ENCODE measurements at regions not wholly inside any gene's neighbourhood (a gene's known extent, or its start where the extent isn't known, plus 50 kb on each side); places are given as distances from the start of the nearest gene placed in this dataset.

DNA sequence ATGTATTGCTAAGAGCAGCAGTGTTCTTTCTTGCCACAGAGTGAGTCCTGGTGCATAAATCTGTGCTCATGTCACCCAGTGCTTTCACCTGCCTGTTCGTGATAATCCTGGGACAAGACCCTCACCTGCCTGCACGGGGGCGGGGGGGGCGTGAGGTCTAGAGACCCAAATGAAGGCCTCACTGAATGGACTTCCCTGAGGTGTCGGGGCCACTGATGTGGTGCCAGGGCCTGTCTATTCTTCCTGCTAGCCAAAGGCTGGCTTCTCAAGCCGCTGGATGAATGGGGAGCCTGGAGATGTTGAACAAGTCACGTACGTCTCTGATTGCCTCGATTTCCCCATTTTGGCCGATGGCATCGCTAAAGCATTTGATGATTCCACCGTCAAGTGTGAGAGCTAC is 118.8 kb upstream of the IRF2BP2 start:
- H3K4me1 ChIP-seq (ENCODE audit: control insufficient read depth, insufficient read depth, low read length): peaks cover 53% of the 10 kb centered on the region
- no peak overlapping the region for H3K27ac ChIP-seq (ENCODE audit: low read length)
- no peaks in the 10 kb centered on the region for H3K9me3 ChIP-seq (replicated peaks; ENCODE audit: control insufficient read depth, low read depth, low read length)
- 92% methylated on average over 9 of the region's 12 CpGs for WGBS (ENCODE audit: insufficient coverage)
- no peak for DNase-seq
- H3K36me3 ChIP-seq (ENCODE audit: control insufficient read depth, insufficient read depth, low read length): no peaks in the 10 kb centered on the region
- no peaks in the 10 kb centered on the region for H3K27me3 ChIP-seq (ENCODE audit: control insufficient read depth, insufficient read depth, low read length)
- H3K4me3 ChIP-seq (ENCODE audit: low read length): no peak overlapping the region

DNA sequence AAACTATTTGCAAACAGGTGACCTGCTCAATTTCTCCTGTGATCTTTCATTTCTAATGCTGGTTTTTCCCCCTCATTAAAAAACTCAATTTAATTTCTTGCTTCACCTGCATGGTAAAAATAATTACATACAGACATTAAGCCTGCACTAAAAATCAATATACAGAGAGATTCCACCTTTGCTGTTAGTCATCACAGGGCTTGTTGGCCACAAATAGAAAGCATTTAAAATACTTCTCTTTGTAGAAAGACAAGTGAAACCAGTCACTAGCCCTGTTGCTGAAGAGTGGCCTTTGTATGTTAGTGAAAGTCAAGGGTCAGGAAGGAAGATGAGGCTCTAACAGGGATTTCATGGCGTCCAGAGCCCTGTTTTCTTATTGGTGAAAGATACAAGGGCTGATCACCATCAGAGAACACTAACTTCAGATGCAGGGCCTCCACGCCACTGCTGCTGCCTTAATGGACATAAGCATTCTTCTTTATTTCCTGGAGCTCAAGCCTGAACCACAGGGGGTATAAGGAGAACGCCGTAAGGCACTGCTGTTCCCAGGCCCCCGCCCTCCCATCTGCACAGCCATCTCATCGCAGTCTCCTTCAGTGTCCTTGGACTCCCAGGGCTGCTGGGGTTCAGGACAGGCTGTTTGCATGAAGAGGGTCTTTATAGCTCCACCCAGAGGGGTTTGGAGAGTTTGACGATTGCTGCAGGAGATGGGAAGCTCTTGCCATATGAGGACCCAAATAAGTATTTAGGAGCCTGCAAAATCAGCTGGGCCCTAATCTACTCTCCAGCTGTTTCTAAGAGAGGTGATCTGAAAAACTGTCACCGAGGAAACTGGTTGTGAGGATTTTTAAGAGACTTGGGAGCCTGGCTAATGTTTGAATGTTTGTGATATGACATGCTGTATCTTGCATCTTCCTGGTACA is 117.3 kb upstream of the IRF2BP2 start:
- peak overlapping the region; percentile 98 for H3K27ac ChIP-seq (ENCODE audit: low read length)
- WGBS (ENCODE audit: insufficient coverage): 51% methylated on average over 2 of the region's 8 CpGs
- peak; percentile 37 for DNase-seq
- H3K27me3 ChIP-seq (ENCODE audit: control insufficient read depth, insufficient read depth, low read length): no peaks in the 10 kb centered on the region
- H3K36me3 ChIP-seq (ENCODE audit: control insufficient read depth, insufficient read depth, low read length): no peaks in the 10 kb centered on the region
- no peaks in the 10 kb centered on the region for H3K9me3 ChIP-seq (replicated peaks; ENCODE audit: control insufficient read depth, low read depth, low read length)
- peaks cover 68% of the 10 kb centered on the region for H3K4me1 ChIP-seq (ENCODE audit: control insufficient read depth, insufficient read depth, low read length)
- no peak overlapping the region for H3K4me3 ChIP-seq (ENCODE audit: low read length)

DNA sequence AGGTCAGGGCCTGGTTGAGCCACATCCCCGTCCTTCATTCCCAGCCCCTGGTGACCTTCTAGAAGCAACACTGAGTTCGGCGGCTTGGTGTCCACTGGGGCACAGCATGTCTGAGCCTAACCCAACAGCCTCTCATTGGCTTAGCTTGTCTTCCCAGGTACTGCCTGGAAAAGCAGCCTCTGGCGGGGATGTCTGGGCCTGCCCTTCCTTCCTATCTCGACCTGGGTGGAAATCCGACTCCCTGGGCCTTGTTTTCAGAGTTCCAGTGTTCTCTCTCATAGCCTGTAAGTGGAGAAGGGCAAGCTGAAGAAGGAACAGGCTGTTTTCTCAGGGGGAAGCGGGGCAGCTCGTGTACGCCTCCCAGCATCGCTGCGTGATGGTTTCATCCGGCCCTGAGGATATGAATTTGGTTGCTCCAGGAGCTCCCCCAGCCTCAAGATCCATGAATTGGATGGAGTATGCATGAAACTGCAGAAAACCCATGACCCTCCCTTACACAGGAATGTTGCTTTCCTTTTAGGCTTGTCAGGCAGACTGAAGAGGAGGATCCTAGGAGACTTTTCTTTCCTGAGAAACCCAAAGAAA is 116.5 kb upstream of the IRF2BP2 start:
- Histone ChIP-seq H3K27ac (ENCODE audit: low read length) (peak overlapping the region; percentile 98), H3K4me3 (ENCODE audit: low read length) (no peak overlapping the region), H3K27me3 (ENCODE audit: control insufficient read depth, insufficient read depth, low read length) (no peaks in the 10 kb centered on the region), H3K9me3 (replicated peaks; ENCODE audit: control insufficient read depth, low read depth, low read length) (no peaks in the 10 kb centered on the region), H3K4me1 (ENCODE audit: control insufficient read depth, insufficient read depth, low read length) (peaks cover 76% of the 10 kb centered on the region), H3K36me3 (ENCODE audit: control insufficient read depth, insufficient read depth, low read length) (no peaks in the 10 kb centered on the region)
- DNase-seq: peak; percentile 65
- 53% methylated on average over 2 of the region's 12 CpGs for WGBS (ENCODE audit: insufficient coverage)

DNA sequence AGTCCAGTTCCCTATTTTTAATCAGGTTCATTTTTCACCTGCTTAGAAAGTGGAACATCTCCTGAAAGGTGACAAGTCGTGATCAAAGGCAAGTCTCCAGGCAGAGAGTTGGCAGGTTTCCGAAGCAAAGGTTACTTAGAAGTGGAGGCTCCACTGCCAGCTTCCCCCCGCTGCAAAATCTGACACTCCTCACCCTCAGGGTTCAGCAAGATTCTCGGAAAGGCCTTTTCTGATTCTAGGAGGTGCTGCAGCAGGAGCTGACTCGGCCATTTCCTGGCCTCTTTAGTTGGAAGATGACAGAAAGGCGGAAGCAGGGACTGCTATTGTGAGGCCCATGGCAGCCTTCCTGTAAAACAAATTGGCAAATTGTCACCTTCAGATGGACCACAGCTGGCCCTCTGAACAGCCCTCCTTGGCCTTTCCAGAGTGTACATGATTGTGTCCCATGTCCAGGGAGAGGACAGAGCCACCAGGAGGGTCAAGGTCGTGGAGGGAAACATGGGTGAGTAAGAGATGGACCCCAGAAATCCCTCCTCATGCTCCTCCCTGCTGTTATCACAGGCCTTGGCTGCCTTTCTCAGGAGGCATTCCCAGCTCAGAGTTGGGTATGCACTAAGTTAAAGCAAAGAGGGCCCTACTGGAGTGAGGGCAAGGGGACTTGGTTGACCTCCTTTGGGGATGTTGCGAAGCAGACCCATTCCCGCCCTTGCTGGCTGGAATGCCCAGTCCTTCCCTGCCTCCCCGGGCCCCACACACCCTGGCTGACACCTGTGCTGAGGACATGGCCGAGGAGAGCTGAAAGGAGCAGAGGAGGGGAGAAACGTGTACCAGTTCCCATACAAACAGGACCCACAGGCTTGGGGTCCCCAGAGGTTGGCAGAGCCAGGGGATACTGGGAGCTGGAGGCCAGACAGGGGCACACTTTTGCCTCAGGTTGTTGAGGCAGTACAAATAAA is 115.5 kb upstream of the IRF2BP2 start:
- H3K9me3 ChIP-seq (replicated peaks; ENCODE audit: control insufficient read depth, low read depth, low read length): no peaks in the 10 kb centered on the region
- DNase-seq: peak; percentile 85

DNA sequence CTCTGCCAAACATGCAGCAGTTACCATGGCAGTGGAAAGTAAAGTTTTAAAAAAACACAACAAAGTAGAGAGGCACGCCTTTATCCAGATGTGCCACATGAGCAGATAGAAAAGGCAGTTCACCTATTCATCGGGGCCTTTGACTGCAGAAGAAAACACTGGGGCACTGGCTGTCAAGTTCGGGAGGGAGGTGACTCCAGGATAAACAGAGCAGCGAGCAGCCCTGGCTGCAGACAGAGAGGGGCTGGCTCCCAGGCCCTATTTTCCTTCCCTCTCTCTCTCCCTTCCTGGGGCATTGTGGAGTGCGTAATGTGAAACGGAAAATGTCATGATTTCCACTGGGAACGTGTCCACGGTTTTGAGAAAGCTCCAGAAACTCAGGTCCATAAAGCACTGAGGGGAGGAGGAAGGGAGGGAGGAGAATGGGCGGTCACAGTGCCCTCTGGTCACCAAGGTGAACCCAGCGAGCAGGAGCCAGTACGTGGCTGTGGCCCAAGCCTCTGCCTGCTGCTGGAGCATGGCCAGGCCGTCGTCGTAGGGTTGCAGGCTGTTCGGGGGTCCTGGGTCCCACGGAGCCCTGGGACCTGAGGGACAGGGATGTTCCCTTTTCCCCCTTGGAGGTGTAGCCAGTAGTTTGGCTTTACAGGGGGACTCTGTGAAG is 114.7 kb upstream of the IRF2BP2 start:
- no peak for DNase-seq
- no peaks in the 10 kb centered on the region for H3K27me3 ChIP-seq (ENCODE audit: control insufficient read depth, insufficient read depth, low read length)
- peak overlapping the region; percentile 98 for H3K27ac ChIP-seq (ENCODE audit: low read length)
- 5% methylated on average over 6 of the region's 16 CpGs for WGBS (ENCODE audit: insufficient coverage)
- peaks cover 91% of the 10 kb centered on the region for H3K4me1 ChIP-seq (ENCODE audit: control insufficient read depth, insufficient read depth, low read length)
- peak overlapping the region; percentile 14 for H3K4me3 ChIP-seq (ENCODE audit: low read length)
- no peaks in the 10 kb centered on the region for H3K36me3 ChIP-seq (ENCODE audit: control insufficient read depth, insufficient read depth, low read length)
- no peaks in the 10 kb centered on the region for H3K9me3 ChIP-seq (replicated peaks; ENCODE audit: control insufficient read depth, low read depth, low read length)

More for the DNA sequence above, 115.5 kb upstream of the IRF2BP2 start:
- peaks cover 86% of the 10 kb centered on the region for H3K4me1 ChIP-seq (ENCODE audit: control insufficient read depth, insufficient read depth, low read length)
- H3K4me3 ChIP-seq (ENCODE audit: low read length): no peak overlapping the region
- no peaks in the 10 kb centered on the region for H3K27me3 ChIP-seq (ENCODE audit: control insufficient read depth, insufficient read depth, low read length)
- H3K27ac ChIP-seq (ENCODE audit: low read length): peak overlapping the region; percentile 98
- 19% methylated on average over 3 of the region's 12 CpGs for WGBS (ENCODE audit: insufficient coverage)
- no peaks in the 10 kb centered on the region for H3K36me3 ChIP-seq (ENCODE audit: control insufficient read depth, insufficient read depth, low read length)

DNA sequence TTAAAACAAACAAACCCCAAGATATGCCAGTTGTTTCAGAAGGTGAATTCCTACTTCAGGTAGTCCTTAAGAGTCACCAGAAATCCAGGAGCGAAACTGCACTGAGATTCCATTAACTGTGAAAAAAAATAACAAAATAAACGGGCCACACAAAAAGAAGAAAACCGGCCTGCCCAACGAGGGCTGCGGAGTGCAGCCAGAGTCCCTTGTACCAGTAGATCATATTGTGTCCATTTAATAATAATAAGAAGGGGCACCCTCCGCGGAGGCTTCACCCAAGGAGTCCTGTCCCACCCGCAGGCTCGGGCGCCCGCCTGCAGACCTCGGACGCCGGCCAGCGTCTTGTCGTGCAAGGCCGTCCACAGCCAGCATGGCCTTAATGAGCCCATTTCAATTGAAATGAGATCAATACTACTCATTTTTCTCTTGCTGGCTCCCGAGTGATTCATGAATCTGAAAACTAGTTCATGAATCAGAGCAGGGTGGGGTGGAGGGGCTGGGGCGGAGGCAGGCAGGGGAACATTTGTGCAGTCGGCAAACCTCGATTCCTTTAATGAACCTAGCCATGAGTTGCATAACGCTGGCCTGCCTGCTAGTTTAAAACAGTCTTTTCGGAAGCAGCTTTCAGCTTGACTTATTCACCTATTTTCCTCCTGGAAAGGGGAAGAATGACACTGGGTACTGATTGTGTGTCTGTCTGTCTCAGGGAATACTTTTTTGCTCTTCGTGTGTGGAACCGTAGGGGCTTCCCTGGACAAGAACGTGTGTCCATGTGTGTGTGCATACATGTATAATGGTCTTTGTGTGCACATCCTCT is 113.1 kb upstream of the IRF2BP2 start:
- 18% methylated on average over 9 of the region's 26 CpGs for WGBS (ENCODE audit: insufficient coverage)
- Histone ChIP-seq H3K27ac (ENCODE audit: low read length) (peak overlapping the region; percentile 98), H3K4me3 (ENCODE audit: low read length) (no peak overlapping the region), H3K36me3 (ENCODE audit: control insufficient read depth, insufficient read depth, low read length) (no peaks in the 10 kb centered on the region), H3K4me1 (ENCODE audit: control insufficient read depth, insufficient read depth, low read length) (peaks cover 86% of the 10 kb centered on the region), H3K9me3 (replicated peaks; ENCODE audit: control insufficient read depth, low read depth, low read length) (no peaks in the 10 kb centered on the region), H3K27me3 (ENCODE audit: control insufficient read depth, insufficient read depth, low read length) (no peaks in the 10 kb centered on the region)
- DNase-seq: peak; percentile 95

DNA sequence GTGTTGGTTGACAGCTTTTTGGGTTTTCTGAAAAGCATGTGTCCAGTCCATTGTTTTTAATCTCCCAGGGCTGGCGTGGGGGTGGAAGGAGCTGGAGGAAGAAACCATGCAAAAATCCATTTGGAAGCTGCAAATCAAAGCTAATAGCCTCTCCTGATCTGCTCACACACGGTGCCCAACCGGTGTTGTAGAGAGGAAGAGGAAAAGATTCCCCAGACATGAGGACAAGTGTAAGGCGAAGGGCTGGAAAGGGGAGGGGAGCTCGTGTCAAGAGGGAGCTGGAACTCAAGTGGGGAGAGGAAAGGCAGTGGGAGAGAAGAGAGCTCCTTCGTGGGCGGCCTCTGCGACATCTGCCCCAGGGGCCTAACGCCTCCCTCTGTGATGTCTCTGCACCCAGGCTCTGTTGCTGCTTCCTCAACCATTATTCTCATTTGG is 112.3 kb upstream of the IRF2BP2 start:
- no peaks in the 10 kb centered on the region for H3K9me3 ChIP-seq (replicated peaks; ENCODE audit: control insufficient read depth, low read depth, low read length)
- H3K27ac ChIP-seq (ENCODE audit: low read length): peak overlapping the region; percentile 98
- no peaks in the 10 kb centered on the region for H3K36me3 ChIP-seq (ENCODE audit: control insufficient read depth, insufficient read depth, low read length)
- no peak for DNase-seq
- H3K4me3 ChIP-seq (ENCODE audit: low read length): no peak overlapping the region
- H3K4me1 ChIP-seq (ENCODE audit: control insufficient read depth, insufficient read depth, low read length): peaks cover 85% of the 10 kb centered on the region
- no peaks in the 10 kb centered on the region for H3K27me3 ChIP-seq (ENCODE audit: control insufficient read depth, insufficient read depth, low read length)
- WGBS (ENCODE audit: insufficient coverage): 67% methylated on average over 1 of the region's 9 CpGs

DNA sequence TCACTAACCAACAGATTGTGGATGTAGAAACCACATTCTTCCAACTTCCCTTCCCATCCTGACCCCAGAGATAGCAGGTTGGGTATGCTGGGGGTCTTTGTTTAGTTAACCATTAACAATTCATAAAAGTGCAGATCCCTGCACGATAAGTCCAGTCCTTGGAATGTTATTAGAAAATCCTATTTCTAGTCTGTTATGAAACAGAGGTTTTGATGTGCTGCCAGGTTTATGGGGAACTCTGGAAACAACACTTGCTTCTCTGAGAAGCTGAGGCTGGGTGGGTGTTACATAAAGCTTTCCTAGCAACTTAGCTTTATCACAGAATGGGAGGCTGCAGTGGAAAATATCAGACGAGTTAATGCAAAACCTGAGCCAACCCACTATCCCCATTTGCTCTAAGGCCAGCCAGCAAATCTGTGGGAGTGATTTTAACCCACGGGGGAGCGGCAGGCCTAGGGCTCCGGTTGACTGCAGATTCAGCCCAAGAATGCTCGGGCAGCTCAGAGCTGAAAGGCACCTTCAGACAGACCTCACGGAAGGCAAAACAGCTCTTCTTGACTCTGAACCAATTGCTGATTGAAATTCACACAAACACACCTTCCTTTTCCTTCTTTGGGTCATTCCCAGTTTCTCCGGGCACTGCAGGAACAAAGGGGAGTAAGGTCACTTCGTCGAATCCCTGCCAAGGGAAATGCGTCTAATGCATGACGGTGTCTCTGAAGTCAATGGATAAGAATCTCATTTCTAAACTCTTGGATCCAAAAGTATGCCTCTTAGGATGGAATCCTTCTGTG is 111.7 kb upstream of the IRF2BP2 start:
- H3K27ac ChIP-seq (ENCODE audit: low read length): peak overlapping the region; percentile 98
- peak; percentile 98 for DNase-seq
- no peaks in the 10 kb centered on the region for H3K27me3 ChIP-seq (ENCODE audit: control insufficient read depth, insufficient read depth, low read length)
- H3K4me1 ChIP-seq (ENCODE audit: control insufficient read depth, insufficient read depth, low read length): peaks cover 84% of the 10 kb centered on the region
- H3K9me3 ChIP-seq (replicated peaks; ENCODE audit: control insufficient read depth, low read depth, low read length): no peaks in the 10 kb centered on the region
- no peaks in the 10 kb centered on the region for H3K36me3 ChIP-seq (ENCODE audit: control insufficient read depth, insufficient read depth, low read length)
- WGBS (ENCODE audit: insufficient coverage): 10% methylated on average over 5 of the region's 12 CpGs
- H3K4me3 ChIP-seq (ENCODE audit: low read length): no peak overlapping the region
